Effector memory CD4-positive, alpha-beta T cell (primary cell): ENCODE measurements at regions not wholly inside any gene's neighbourhood (a gene's known extent, or its start where the extent isn't known, plus 50 kb on each side); places are given as distances from the start of the nearest gene placed in this dataset.

ENCODE experiments used
- DNase-seq, 3 donors: peaks; one replicate each; pipeline ENCODE4 v3.0.0-alpha.2; 2020
- H3K27ac ChIP-seq: 2 replicates; pipeline ENCODE4 v1.7.0; 2013; ENCODE audit warnings: mild to moderate bottlenecking, low read length, moderate library complexity; ENCODE audit not compliant: insufficient read depth, poor library complexity, severe bottlenecking
- H3K27me3 ChIP-seq: replicated peaks from 2 replicates; pipeline ENCODE4 v1.7.0; 2013; ENCODE audit warnings: mild to moderate bottlenecking, low read length; ENCODE audit not compliant: insufficient read depth, control insufficient read depth, poor library complexity, severe bottlenecking
- H3K36me3 ChIP-seq: 2 replicates; pipeline ENCODE4 v1.7.0; 2013; ENCODE audit warnings: mild to moderate bottlenecking, low read length, moderate library complexity; ENCODE audit not compliant: control insufficient read depth, insufficient read depth
- H3K4me1 ChIP-seq: 2 replicates; pipeline ENCODE4 v1.7.0; 2013; ENCODE audit warnings: low read length, mild to moderate bottlenecking; ENCODE audit not compliant: control insufficient read depth, insufficient read depth, poor library complexity, severe bottlenecking
- H3K4me3 ChIP-seq: 2 replicates; pipeline ENCODE4 v1.7.0; 2013; ENCODE audit warnings: low read length, low read depth, mild to moderate bottlenecking; ENCODE audit not compliant: insufficient read depth, poor library complexity, severe bottlenecking
- H3K9me3 ChIP-seq: 2 replicates; pipeline ENCODE4 v1.7.0; 2013; ENCODE audit warnings: mild to moderate bottlenecking, low read length, moderate library complexity; ENCODE audit not compliant: control insufficient read depth

- no peaks in the 10 kb centered on the region for H3K4me1 ChIP-seq
- DNase-seq = no peak
- no peaks in the 10 kb centered on the region for H3K27me3 ChIP-seq
- H3K9me3 ChIP-seq = no peaks in the 10 kb centered on the region
- H3K36me3 ChIP-seq = no peaks in the 10 kb centered on the region
- no peak overlapping the region for H3K4me3 ChIP-seq
- no peak overlapping the region for H3K27ac ChIP-seq
Observed at GRCh38 chr2:111235192-111236015, 114.7 kb downstream of the BCL2L11 start.

DNA sequence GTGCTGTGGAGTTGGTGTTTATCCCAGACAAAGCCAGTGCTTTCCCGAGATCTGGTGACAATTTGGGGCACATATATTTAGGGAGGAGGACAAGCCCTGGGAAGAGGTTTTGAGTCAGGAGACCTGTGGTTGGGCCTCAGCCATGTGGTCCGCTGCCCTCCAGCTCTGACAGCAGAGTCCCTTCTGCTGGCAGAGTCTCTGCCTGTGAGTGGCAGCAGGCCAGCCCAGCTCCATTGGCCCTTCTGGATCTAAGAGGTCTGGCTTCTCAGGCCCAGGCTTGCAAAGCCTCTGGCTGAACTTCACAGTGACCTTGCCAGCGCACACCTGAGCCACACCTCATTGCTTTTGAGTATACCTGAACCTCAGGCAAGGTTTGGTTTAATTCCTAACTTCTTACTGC, 115.3 kb downstream of the BCL2L11 start:
- Histone ChIP-seq H3K9me3 (no peaks in the 10 kb centered on the region), H3K27ac (no peak overlapping the region)

DNA sequence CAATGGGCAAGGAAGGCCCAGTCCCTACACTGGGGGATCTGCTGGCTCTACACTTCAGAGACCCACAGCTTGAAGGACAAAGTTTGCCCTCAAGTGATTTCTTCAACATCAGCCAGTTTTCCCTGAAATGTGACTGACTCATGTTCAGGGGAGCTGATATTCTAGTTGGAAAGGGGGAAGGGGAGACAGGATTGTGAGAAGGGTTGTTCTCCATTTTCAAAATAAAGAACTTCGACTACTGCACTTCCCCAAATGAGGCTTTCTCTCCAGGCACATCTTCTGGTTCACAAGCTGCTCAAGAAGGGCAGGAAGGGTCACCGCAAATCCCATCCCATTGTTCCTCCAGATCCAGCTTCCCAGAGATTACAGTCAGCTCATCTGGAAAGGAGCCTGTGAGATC, 117.6 kb downstream of the BCL2L11 start:
- H3K4me3 ChIP-seq = no peak overlapping the region
- H3K4me1 ChIP-seq = no peaks in the 10 kb centered on the region
- no peaks in the 10 kb centered on the region for H3K36me3 ChIP-seq
- H3K27me3 ChIP-seq = no peaks in the 10 kb centered on the region
- H3K27ac ChIP-seq = no peak overlapping the region
- DNase-seq = no peak
- H3K9me3 ChIP-seq = no peaks in the 10 kb centered on the region

More for the DNA sequence above, 115.3 kb downstream of the BCL2L11 start:
- H3K27me3 ChIP-seq = no peaks in the 10 kb centered on the region
- no peaks in the 10 kb centered on the region for H3K36me3 ChIP-seq
- no peak overlapping the region for H3K4me3 ChIP-seq
- H3K4me1 ChIP-seq = no peaks in the 10 kb centered on the region
- DNase-seq = no peak

DNA sequence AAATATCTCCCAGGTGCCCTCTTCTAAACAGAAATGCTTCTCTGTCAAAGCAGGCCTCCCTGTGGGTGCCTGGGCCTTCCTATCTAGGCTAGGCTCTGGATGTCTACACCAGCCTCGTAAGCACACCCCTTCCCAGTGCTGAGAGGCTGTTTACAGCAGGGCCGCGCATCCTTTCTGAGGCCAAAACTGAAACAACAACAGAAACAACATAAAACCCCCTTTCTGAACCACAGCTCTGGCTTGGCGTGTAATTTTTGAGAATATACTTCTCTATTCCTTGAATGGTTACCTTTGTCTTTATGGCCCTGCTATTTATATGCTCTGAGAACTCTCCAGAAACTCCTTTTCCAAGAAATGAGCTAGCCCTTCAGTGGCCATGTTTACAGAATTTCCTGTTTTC, 118.4 kb downstream of the BCL2L11 start:
- Histone ChIP-seq H3K27me3 (no peaks in the 10 kb centered on the region), H3K4me3 (no peak overlapping the region), H3K4me1 (no peaks in the 10 kb centered on the region), H3K36me3 (no peaks in the 10 kb centered on the region), H3K27ac (no peak overlapping the region), H3K9me3 (no peaks in the 10 kb centered on the region)
- DNase-seq = no peak

DNA sequence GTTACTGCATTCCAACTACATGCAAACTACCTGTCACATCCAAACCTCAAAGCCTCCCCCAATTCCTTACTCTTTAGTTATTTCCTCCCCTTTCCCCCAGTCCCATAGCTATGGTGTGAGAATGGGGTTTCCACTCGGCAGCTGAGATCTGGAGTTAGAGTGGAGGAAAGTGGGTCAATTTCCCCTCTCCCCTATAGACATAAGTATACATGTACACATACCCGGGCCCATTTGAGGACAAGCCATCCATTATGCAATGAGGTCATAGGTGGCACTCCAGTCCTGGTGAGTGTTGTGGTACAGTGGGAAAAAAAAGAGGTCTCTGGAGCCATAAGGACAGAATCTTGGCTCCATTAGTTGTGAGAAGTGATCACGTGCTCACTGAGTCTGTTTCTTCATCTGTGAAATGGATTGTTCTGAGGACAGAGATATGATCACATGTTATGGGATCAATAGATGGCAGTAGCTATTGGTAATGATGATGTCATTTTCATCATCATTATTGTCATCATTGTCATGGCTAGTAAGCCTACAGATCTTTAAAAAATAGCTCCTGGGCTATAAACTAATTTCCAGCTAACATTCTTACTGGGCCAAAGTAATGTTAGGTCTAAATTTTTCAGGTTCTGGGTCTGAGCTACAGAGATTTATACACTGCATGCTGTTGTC, 119.0 kb downstream of the BCL2L11 start:
- no peaks in the 10 kb centered on the region for H3K4me1 ChIP-seq
- no peaks in the 10 kb centered on the region for H3K36me3 ChIP-seq
- H3K27me3 ChIP-seq = no peaks in the 10 kb centered on the region
- H3K9me3 ChIP-seq = no peaks in the 10 kb centered on the region
- H3K27ac ChIP-seq = no peak overlapping the region
- no peak for DNase-seq
- no peak overlapping the region for H3K4me3 ChIP-seq

GRCh38 chr2:111243295-111243694, 122.6 kb downstream of the BCL2L11 start:
- no peak overlapping the region for H3K4me3 ChIP-seq
- no peak overlapping the region for H3K27ac ChIP-seq
- H3K36me3 ChIP-seq = no peaks in the 10 kb centered on the region
- H3K27me3 ChIP-seq = no peaks in the 10 kb centered on the region
- no peaks in the 10 kb centered on the region for H3K9me3 ChIP-seq
- H3K4me1 ChIP-seq = no peaks in the 10 kb centered on the region
- DNase-seq = no peak

DNA sequence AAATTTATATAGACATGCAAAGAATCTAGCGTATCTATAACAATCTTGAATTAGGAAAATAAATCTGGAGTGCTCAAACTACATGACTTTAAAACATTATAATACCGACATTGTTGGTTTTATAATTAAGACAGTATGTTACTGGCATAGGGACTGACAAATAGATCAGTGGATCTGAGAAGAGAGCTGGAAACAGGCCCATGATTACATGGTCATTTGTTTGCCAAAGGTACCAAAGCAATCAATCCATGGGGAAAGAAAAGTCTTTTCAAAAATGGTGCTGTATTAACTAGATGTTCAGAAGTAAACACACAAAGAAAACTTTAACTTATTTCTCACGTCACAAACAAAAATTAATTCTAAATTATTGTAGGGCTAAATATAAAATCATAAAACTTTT, 124.2 kb downstream of the BCL2L11 start:
- DNase-seq = no peak
- Histone ChIP-seq H3K4me1 (no peaks in the 10 kb centered on the region), H3K9me3 (no peaks in the 10 kb centered on the region), H3K36me3 (no peaks in the 10 kb centered on the region), H3K27me3 (no peaks in the 10 kb centered on the region), H3K4me3 (no peak overlapping the region), H3K27ac (no peak overlapping the region)

DNA sequence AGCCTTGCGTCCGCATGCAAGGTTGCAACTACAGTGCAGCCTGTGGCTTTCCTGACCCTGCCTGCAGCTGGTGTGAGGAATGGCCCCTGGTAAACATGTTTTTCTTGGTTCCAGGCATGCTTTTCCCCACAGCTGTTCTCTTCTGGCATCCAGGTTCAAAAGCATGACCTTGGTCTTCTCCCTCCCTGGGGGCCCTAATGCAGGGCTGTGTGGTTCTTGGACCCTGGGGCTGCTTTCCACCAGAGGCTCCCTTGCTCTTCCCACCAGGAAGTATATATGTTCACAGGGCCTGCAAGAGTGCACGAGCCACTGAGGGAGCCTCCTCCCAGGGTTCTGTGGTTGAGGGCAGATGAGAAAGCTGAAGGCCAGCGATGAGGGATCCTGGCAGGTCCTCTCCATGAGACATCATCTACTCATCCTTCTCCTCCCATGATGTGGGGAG, 125.9 kb downstream of the BCL2L11 start:
- Histone ChIP-seq H3K27me3 (no peaks in the 10 kb centered on the region), H3K36me3 (no peaks in the 10 kb centered on the region), H3K9me3 (no peaks in the 10 kb centered on the region), H3K4me3 (no peak overlapping the region), H3K4me1 (no peaks in the 10 kb centered on the region), H3K27ac (no peak overlapping the region)
- DNase-seq = no peak

DNA sequence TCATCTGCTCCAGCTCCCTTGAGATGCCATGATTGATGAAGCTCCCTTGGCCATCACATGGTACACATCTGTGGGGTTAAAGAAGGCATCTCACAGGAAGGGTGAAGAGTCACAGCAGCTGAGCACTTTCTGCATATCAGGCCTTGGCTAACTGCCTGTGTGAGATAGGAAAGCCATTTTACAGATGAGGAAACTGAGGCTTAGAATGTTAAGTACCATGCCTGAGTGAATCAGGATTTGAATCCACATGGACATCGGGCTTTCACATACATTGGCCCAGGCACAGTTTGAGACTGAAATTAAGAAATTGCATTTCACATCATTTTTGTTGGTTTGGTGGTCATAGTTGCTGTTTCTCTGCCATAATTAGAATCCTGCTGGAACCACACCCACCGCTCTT, 126.8 kb downstream of the BCL2L11 start:
- Histone ChIP-seq H3K4me1 (no peaks in the 10 kb centered on the region), H3K36me3 (no peaks in the 10 kb centered on the region), H3K9me3 (no peaks in the 10 kb centered on the region), H3K4me3 (no peak overlapping the region), H3K27ac (no peak overlapping the region), H3K27me3 (no peaks in the 10 kb centered on the region)
- DNase-seq = no peak

GRCh38 chr2:111249806-111250205, 129.1 kb downstream of the BCL2L11 start:
- Histone ChIP-seq H3K27ac (no peak overlapping the region), H3K4me1 (no peaks in the 10 kb centered on the region), H3K9me3 (no peaks in the 10 kb centered on the region), H3K4me3 (no peak overlapping the region), H3K27me3 (no peaks in the 10 kb centered on the region), H3K36me3 (no peaks in the 10 kb centered on the region)
- DNase-seq = no peak
